Memory B cell (primary cell): ENCODE measurements at regions not wholly inside any gene's neighbourhood (a gene's known extent, or its start where the extent isn't known, plus 50 kb on each side); places are given as distances from the start of the nearest gene placed in this dataset.

Source experiments
- ATAC-seq: fragments of 150-1000 bp; cut with Tn5 transposase; 2 replicates; pipeline ENCODE4 v1.10.0; 2021; ENCODE audit warnings: low read depth, mild to moderate bottlenecking, moderate library complexity
- DNase-seq, 2 donors: peaks; one replicate each; pipeline ENCODE4 v3.0.0; 2022; ENCODE audit warnings: low spot score in 2 of 2
- H3K27ac Mint-ChIP-seq: one replicate; pipeline ENCODE4 v1.8.0; 2022; ENCODE audit warnings: mild to moderate bottlenecking, moderate library complexity, mixed read lengths
- H3K27me3 Mint-ChIP-seq: one replicate; pipeline ENCODE4 v1.8.0; 2022; ENCODE audit warnings: mixed read lengths
- H3K36me3 Mint-ChIP-seq: one replicate; pipeline ENCODE4 v1.8.0; 2022; ENCODE audit warnings: mild to moderate bottlenecking, mixed read lengths
- H3K4me1 Mint-ChIP-seq: one replicate; pipeline ENCODE4 v1.8.0; 2022; ENCODE audit warnings: mixed read lengths
- H3K4me3 Mint-ChIP-seq: one replicate; pipeline ENCODE4 v1.8.0; 2022; ENCODE audit warnings: mild to moderate bottlenecking, moderate library complexity, mixed read lengths
- H3K9me3 Mint-ChIP-seq: one replicate; pipeline ENCODE4 v1.8.0; 2022; ENCODE audit warnings: mixed read lengths

- Mint-ChIP-seq H3K27ac (no peak overlapping the region), H3K36me3 (no peaks in the 10 kb centered on the region), H3K4me3 (no peak overlapping the region), H3K9me3 (no peaks in the 10 kb centered on the region), H3K27me3 (no peaks in the 10 kb centered on the region), H3K4me1 (no peaks in the 10 kb centered on the region)
- ATAC-seq = no peak
- no peak for DNase-seq
These were observed 494.0 kb downstream of the KIF20B start for GRCh38 chr10:90195288-90195840.

- H3K27ac Mint-ChIP-seq = no peak overlapping the region
- H3K9me3 Mint-ChIP-seq = no peaks in the 10 kb centered on the region
- no peaks in the 10 kb centered on the region for H3K36me3 Mint-ChIP-seq
- H3K27me3 Mint-ChIP-seq = no peaks in the 10 kb centered on the region
- no peak overlapping the region for H3K4me3 Mint-ChIP-seq
- DNase-seq (no peak), ATAC-seq (no peak)
- no peaks in the 10 kb centered on the region for H3K4me1 Mint-ChIP-seq
These were observed 496.4 kb downstream of the KIF20B start for GRCh38 chr10:90197766-90198165.

GRCh38 chr10:90199093-90199492, 497.7 kb downstream of the KIF20B start:
- Mint-ChIP-seq H3K4me1 (no peaks in the 10 kb centered on the region), H3K27ac (no peak overlapping the region), H3K27me3 (no peaks in the 10 kb centered on the region), H3K9me3 (no peaks in the 10 kb centered on the region), H3K36me3 (no peaks in the 10 kb centered on the region), H3K4me3 (no peak overlapping the region)
- no peak for DNase-seq
- no peak for ATAC-seq

GRCh38 chr10:90199513-90199912, 498.1 kb downstream of the KIF20B start:
- DNase-seq (no peak), ATAC-seq (no peak)
- Mint-ChIP-seq H3K27me3 (no peaks in the 10 kb centered on the region), H3K27ac (no peak overlapping the region), H3K4me3 (no peak overlapping the region), H3K9me3 (no peaks in the 10 kb centered on the region), H3K4me1 (no peaks in the 10 kb centered on the region), H3K36me3 (no peaks in the 10 kb centered on the region)

GRCh38 chr10:90204131-90204955, 503.0 kb downstream of the KIF20B start:
- Mint-ChIP-seq H3K36me3 (no peaks in the 10 kb centered on the region), H3K27me3 (peaks cover 2% of the 10 kb centered on the region), H3K9me3 (no peaks in the 10 kb centered on the region), H3K27ac (no peak overlapping the region), H3K4me3 (no peak overlapping the region), H3K4me1 (no peaks in the 10 kb centered on the region)
- ATAC-seq (no peak), DNase-seq (no peak)

- H3K27ac Mint-ChIP-seq = no peak overlapping the region
- ATAC-seq (no peak), DNase-seq (no peak)
- no peaks in the 10 kb centered on the region for H3K4me1 Mint-ChIP-seq
- H3K4me3 Mint-ChIP-seq = no peak overlapping the region
- peaks cover 2% of the 10 kb centered on the region for H3K27me3 Mint-ChIP-seq
- no peaks in the 10 kb centered on the region for H3K36me3 Mint-ChIP-seq
- no peaks in the 10 kb centered on the region for H3K9me3 Mint-ChIP-seq
These were observed 503.5 kb downstream of the KIF20B start for GRCh38 chr10:90204956-90205314.

GRCh38 chr10:90205340-90205739, 503.9 kb downstream of the KIF20B start:
- no peak for ATAC-seq
- no peak overlapping the region for H3K4me3 Mint-ChIP-seq
- H3K27ac Mint-ChIP-seq = no peak overlapping the region

GRCh38 chr10:90213346-90213745, 512.0 kb downstream of the KIF20B start:
- no peak for ATAC-seq
- no peak overlapping the region for H3K27ac Mint-ChIP-seq

More at GRCh38 chr10:90205340-90205739, 503.9 kb downstream of the KIF20B start:
- H3K9me3 Mint-ChIP-seq = no peaks in the 10 kb centered on the region
- DNase-seq = no peak
- H3K4me1 Mint-ChIP-seq = no peaks in the 10 kb centered on the region
- peaks cover 2% of the 10 kb centered on the region for H3K27me3 Mint-ChIP-seq
- H3K36me3 Mint-ChIP-seq = no peaks in the 10 kb centered on the region

GRCh38 chr10:90218846-90219245, 517.5 kb downstream of the KIF20B start:
- Mint-ChIP-seq H3K4me3 (no peak overlapping the region), H3K27me3 (no peaks in the 10 kb centered on the region), H3K4me1 (no peaks in the 10 kb centered on the region), H3K27ac (no peak overlapping the region), H3K36me3 (no peaks in the 10 kb centered on the region), H3K9me3 (peaks cover 2% of the 10 kb centered on the region)
- DNase-seq (no peak), ATAC-seq (no peak)

More at GRCh38 chr10:90213346-90213745, 512.0 kb downstream of the KIF20B start:
- no peaks in the 10 kb centered on the region for H3K4me1 Mint-ChIP-seq
- H3K36me3 Mint-ChIP-seq = no peaks in the 10 kb centered on the region
- peaks cover 2% of the 10 kb centered on the region for H3K9me3 Mint-ChIP-seq
- peaks cover 2% of the 10 kb centered on the region for H3K27me3 Mint-ChIP-seq
- no peak overlapping the region for H3K4me3 Mint-ChIP-seq
- DNase-seq = no peak

GRCh38 chr10:90222372-90222771, 521.0 kb downstream of the KIF20B start:
- Mint-ChIP-seq H3K27ac (no peak overlapping the region), H3K27me3 (no peaks in the 10 kb centered on the region), H3K36me3 (no peaks in the 10 kb centered on the region), H3K9me3 (no peaks in the 10 kb centered on the region), H3K4me1 (no peaks in the 10 kb centered on the region), H3K4me3 (no peak overlapping the region)
- DNase-seq (no peak), ATAC-seq (no peak)

GRCh38 chr10:90222939-90223338, 521.5 kb downstream of the KIF20B start:
- no peaks in the 10 kb centered on the region for H3K27me3 Mint-ChIP-seq

GRCh38 chr10:90224791-90225566, 523.6 kb downstream of the KIF20B start:
- H3K27ac Mint-ChIP-seq = no peak overlapping the region
- no peak for DNase-seq

More at GRCh38 chr10:90222939-90223338, 521.5 kb downstream of the KIF20B start:
- DNase-seq (no peak), ATAC-seq (no peak)
- Mint-ChIP-seq H3K27ac (no peak overlapping the region), H3K9me3 (no peaks in the 10 kb centered on the region), H3K36me3 (no peaks in the 10 kb centered on the region), H3K4me3 (no peak overlapping the region), H3K4me1 (no peaks in the 10 kb centered on the region)

GRCh38 chr10:90226517-90226916, 525.1 kb downstream of the KIF20B start:
- DNase-seq = no peak
- Mint-ChIP-seq H3K9me3 (peaks cover 7% of the 10 kb centered on the region), H3K4me1 (no peaks in the 10 kb centered on the region), H3K27ac (no peak overlapping the region), H3K4me3 (no peak overlapping the region), H3K27me3 (peaks cover 6% of the 10 kb centered on the region), H3K36me3 (no peaks in the 10 kb centered on the region)
- no peak for ATAC-seq

More at GRCh38 chr10:90224791-90225566, 523.6 kb downstream of the KIF20B start:
- Mint-ChIP-seq H3K27me3 (peaks cover 6% of the 10 kb centered on the region), H3K4me3 (no peak overlapping the region), H3K4me1 (no peaks in the 10 kb centered on the region), H3K9me3 (peaks cover 2% of the 10 kb centered on the region), H3K36me3 (no peaks in the 10 kb centered on the region)
- ATAC-seq = no peak

GRCh38 chr10:90227217-90227656, 525.8 kb downstream of the KIF20B start:
- Mint-ChIP-seq H3K9me3 (peaks cover 10% of the 10 kb centered on the region), H3K4me1 (no peaks in the 10 kb centered on the region), H3K36me3 (no peaks in the 10 kb centered on the region), H3K27me3 (peaks cover 6% of the 10 kb centered on the region), H3K4me3 (no peak overlapping the region), H3K27ac (no peak overlapping the region)
- DNase-seq = no peak
- ATAC-seq = no peak
